ES-I3 (cell line): ENCODE measurements at regions not wholly inside any gene's neighbourhood (a gene's known extent, or its start where the extent isn't known, plus 50 kb on each side); places are given as distances from the start of the nearest gene placed in this dataset.
"Not testable (repeated sequence)": the region's sequence is repeated elsewhere in the genome, so short reads cannot be mapped to it uniquely, and the experiment has no call there.

ENCODE experiments used
- H3K36me3 ChIP-seq: 2 replicates; pipeline ENCODE4 v1.6.1; 2013; ENCODE audit warnings: mild to moderate bottlenecking, low read length, control low read depth, moderate library complexity; ENCODE audit not compliant: insufficient read depth
- H3K4me1 ChIP-seq: 2 replicates; pipeline ENCODE4 v1.6.1; 2013; ENCODE audit warnings: mild to moderate bottlenecking, control low read depth, low read length; ENCODE audit not compliant: insufficient read depth
- H3K9ac ChIP-seq: 2 replicates; pipeline ENCODE4 v1.6.1; 2013; ENCODE audit warnings: low read depth, mild to moderate bottlenecking, low read length, moderate library complexity
- H3K9me3 ChIP-seq: 2 replicates; pipeline ENCODE4 v1.6.1; 2013; ENCODE audit warnings: mild to moderate bottlenecking, low read length, moderate library complexity; ENCODE audit not compliant: control insufficient read depth, insufficient read depth

DNA sequence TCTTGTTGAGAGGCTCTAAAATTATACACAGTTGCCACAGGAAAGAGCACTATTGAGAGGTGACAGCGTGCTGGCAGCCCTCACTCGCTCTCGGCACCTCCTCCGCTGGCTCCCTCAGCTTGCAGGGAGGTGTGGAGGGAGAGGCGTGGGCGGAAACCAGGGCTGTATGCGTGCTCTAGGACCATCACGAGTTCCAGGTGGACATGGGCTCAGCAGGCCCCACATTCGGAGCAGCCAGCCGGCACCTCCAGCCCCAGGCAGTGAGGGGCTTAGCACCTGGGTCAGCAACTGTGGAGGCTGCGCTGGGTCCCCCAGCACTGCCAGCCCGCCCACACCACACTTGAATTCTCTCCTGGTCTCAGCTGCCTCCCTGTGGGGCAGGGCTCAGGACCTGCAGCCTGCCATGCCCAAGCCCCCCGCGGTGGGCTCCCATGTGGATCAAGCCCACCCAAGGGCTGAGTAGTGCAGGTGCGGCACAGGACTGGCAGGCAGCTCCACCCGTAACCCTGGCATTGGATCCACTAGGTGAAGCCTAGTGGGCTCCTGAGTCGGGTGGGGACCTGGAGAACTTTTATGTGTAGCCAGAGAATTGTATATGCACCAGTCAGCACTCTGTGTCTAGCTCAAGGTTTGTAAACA is 460.6 kb upstream of the ALCAM start:
- no peaks in the 10 kb centered on the region for H3K9me3 ChIP-seq
- H3K36me3 ChIP-seq: no peaks in the 10 kb centered on the region
- peaks cover 11% of the 10 kb centered on the region; the same call in 1 of the 2 replicates for H3K4me1 ChIP-seq
- H3K9ac ChIP-seq: no peak overlapping the region

DNA sequence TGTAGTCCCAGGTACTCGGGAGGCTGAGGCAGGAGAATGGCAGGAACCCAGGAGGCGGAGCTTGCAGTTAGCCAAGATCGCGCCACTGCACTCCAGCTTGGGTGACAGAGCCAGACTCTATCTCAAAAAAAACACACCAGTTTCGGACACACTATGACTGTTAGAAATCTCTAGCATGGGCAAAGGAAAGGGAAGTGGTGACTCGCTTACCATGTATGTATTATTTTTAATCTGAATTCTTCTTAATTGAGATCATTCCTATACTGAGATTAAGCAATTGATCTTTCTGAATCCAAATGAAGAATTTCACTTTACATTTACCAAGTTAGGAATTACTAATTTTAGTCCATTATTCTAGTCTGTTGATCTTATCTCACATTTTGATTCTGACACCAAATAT is 459.2 kb upstream of the ALCAM start:
- Histone ChIP-seq H3K4me1 (peaks cover 11% of the 10 kb centered on the region; the same call in 1 of the 2 replicates), H3K36me3 (no peaks in the 10 kb centered on the region)

GRCh38 chr3:104908761-104909160 is 457.9 kb upstream of the ALCAM start:
- Histone ChIP-seq H3K9ac (no peak overlapping the region), H3K9me3 (no peaks in the 10 kb centered on the region), H3K4me1 (peaks cover 11% of the 10 kb centered on the region; the same call in 1 of the 2 replicates), H3K36me3 (no peaks in the 10 kb centered on the region)

More for the DNA sequence above, 459.2 kb upstream of the ALCAM start:
- Histone ChIP-seq H3K9me3 (no peaks in the 10 kb centered on the region), H3K9ac (no peak overlapping the region)

DNA sequence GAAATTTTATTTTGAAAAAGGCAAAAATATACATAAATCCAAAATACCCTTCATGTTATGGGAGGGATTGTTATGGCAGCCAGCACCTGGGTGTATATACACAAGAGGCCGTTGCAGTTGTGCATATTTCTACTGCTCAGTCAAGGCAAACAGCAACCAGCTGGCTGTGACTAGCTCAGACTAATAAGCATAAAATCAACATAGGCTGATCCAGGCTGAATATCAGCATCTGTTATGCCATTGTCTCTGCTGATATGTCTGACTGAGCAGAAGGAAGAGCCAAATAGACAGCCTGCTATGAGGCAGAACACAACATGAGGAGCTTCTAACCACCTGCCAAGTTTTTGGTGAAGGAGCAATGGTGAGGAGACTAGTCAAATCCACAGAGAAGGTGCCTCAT is 457.5 kb upstream of the ALCAM start:
- Histone ChIP-seq H3K36me3 (no peaks in the 10 kb centered on the region), H3K9me3 (no peaks in the 10 kb centered on the region), H3K4me1 (peaks cover 11% of the 10 kb centered on the region; the same call in 1 of the 2 replicates), H3K9ac (no peak overlapping the region)

- Histone ChIP-seq H3K36me3 (no peaks in the 10 kb centered on the region), H3K4me1 (peaks cover 11% of the 10 kb centered on the region; the same call in 1 of the 2 replicates), H3K9ac (no peak overlapping the region), H3K9me3 (no peaks in the 10 kb centered on the region)
Observed at GRCh38 chr3:104909721-104910120, 457.0 kb upstream of the ALCAM start.

DNA sequence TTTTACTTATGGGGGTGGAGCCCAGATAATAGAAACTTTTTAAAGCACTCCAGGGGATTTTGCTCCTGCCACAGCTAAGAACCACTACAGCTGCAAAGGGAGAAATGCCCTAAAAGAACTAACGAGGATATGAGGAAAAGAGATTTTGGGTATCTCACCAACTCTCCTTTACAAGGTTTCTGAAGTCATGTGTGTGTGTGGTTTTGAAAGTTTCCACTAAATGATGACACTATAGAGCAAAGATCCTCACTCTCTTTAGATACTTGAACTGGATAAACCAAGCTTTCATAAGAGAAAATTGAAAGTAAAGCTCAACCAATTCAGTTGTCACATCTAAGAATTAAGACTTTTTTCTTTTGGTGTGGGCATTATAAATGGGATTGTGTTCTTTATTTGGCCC is 455.3 kb upstream of the ALCAM start:
- Histone ChIP-seq H3K9ac (no peak overlapping the region), H3K4me1 (peaks cover 11% of the 10 kb centered on the region; the same call in 1 of the 2 replicates)

GRCh38 chr3:104916971-104917370 is 449.7 kb upstream of the ALCAM start:
- H3K4me1 ChIP-seq: no peaks in the 10 kb centered on the region
- H3K9ac ChIP-seq: no peak overlapping the region
- peaks cover 5% of the 10 kb centered on the region; the same call in 1 of the 2 replicates for H3K9me3 ChIP-seq
- H3K36me3 ChIP-seq: no peaks in the 10 kb centered on the region

More for the DNA sequence above, 455.3 kb upstream of the ALCAM start:
- Histone ChIP-seq H3K36me3 (no peaks in the 10 kb centered on the region), H3K9me3 (no peaks in the 10 kb centered on the region)

GRCh38 chr3:104920512-104920911 is 446.2 kb upstream of the ALCAM start:
- peaks cover 5% of the 10 kb centered on the region; the same call in 1 of the 2 replicates for H3K9me3 ChIP-seq
- H3K9ac ChIP-seq: no peak overlapping the region

GRCh38 chr3:104933972-104934371 is 432.7 kb upstream of the ALCAM start:
- Histone ChIP-seq H3K36me3 (no peaks in the 10 kb centered on the region), H3K9me3 (no peaks in the 10 kb centered on the region; the same call in 1 of the 2 replicates), H3K9ac (no peak overlapping the region), H3K4me1 (no peaks in the 10 kb centered on the region)

More at GRCh38 chr3:104920512-104920911, 446.2 kb upstream of the ALCAM start:
- Histone ChIP-seq H3K36me3 (no peaks in the 10 kb centered on the region), H3K4me1 (no peaks in the 10 kb centered on the region)

GRCh38 chr3:104935613-104936012 is 431.1 kb upstream of the ALCAM start:
- Histone ChIP-seq H3K9ac (no peak overlapping the region), H3K9me3 (no peaks in the 10 kb centered on the region), H3K36me3 (no peaks in the 10 kb centered on the region), H3K4me1 (no peaks in the 10 kb centered on the region)

DNA sequence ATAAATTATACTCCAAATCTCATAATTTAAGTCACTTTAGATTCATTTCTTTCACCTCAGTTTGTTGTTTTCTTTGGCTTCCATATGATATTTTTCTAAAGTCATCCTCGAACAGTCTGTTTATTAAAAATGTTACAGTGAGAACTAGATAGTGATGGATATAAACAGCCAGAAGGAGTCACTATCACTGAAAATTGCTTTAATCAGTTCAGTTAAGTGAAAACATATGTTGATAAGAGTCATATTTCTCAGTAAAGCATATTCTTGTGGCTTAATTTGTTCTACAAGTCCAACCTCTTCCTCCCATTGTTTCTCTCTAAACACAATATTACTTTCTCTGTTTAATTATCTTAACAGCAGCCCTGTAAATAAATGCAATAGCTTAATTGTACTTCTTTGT is 427.5 kb upstream of the ALCAM start:
- no peak overlapping the region for H3K9ac ChIP-seq
- H3K36me3 ChIP-seq: no peaks in the 10 kb centered on the region
- H3K4me1 ChIP-seq: no peaks in the 10 kb centered on the region
- H3K9me3 ChIP-seq: no peaks in the 10 kb centered on the region

DNA sequence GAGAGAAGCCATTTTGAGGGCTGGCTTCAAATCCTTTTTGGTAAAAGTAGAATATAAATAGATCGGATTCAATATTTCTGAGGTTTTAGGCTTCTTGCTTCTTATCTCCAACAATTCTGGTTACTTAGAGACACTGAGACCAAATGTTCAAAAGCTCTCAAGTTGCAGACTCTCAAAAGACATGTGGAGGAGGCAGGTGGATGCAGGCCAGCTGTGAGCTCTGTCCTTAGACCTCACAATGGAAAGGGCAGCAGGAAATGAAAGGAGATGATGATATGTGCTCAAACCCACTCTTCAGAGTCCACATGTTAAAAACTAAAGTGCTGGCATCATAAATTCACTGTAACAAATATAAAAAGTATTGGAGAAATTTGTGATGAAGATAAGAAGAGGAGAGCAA is 424.9 kb upstream of the ALCAM start:
- Histone ChIP-seq H3K9ac (no peak overlapping the region), H3K36me3 (no peaks in the 10 kb centered on the region), H3K9me3 (no peaks in the 10 kb centered on the region), H3K4me1 (no peaks in the 10 kb centered on the region)

GRCh38 chr3:104943974-104944373 is 422.7 kb upstream of the ALCAM start:
- no peaks in the 10 kb centered on the region for H3K4me1 ChIP-seq
- H3K36me3 ChIP-seq: no peaks in the 10 kb centered on the region
- no peaks in the 10 kb centered on the region for H3K9me3 ChIP-seq
- no peak overlapping the region for H3K9ac ChIP-seq

GRCh38 chr3:104947943-104948342 is 418.8 kb upstream of the ALCAM start:
- Histone ChIP-seq H3K9ac (no peak overlapping the region), H3K4me1 (no peaks in the 10 kb centered on the region), H3K36me3 (no peaks in the 10 kb centered on the region), H3K9me3 (no peaks in the 10 kb centered on the region)

- H3K36me3 ChIP-seq, H3K9ac ChIP-seq, H3K9me3 ChIP-seq, H3K4me1 ChIP-seq: not testable (repeated sequence)
Observed at GRCh38 chr3:104949810-104950209, 416.9 kb upstream of the ALCAM start.
